ENCODE measurements at regions not wholly inside any gene's neighbourhood (a gene's known extent, or its start where the extent isn't known, plus 50 kb on each side); places are given as distances from the start of the nearest gene placed in this dataset.

DNA sequence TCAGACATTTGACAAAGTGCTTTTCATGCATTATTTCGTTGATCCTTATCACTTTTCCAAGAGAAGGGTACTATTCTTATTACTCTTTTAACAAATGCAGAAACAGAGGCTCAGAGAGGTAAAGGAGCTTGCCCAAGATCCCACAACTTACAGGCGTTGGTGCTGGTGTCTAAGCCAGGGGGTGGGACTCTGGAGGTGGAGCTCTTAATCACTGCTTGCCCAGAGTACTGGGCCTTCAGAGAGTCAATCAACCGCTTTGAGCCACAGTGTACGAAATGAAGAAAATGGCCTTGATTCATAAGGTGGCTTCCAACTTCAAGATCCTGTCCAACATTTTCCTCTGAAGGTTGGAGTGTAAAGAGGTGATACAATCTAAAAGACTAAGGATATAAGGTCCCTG lies 211.5 kb downstream of the NECTIN3 start:
- no peak overlapping the region for H3K4me3 Mint-ChIP-seq
- Histone ChIP-seq H2AK5ac (ENCODE audit: insufficient read length, low read length) (no peak overlapping the region), H2BK20ac (ENCODE audit: low read depth, low read length, poor library complexity, severe bottlenecking) (no peak overlapping the region), H4K8ac (replicated peaks; ENCODE audit: insufficient read length, low read depth, low read length) (no peak overlapping the region), H3K9me3 (ENCODE audit: control insufficient read depth, low read depth, low read length) (no peaks in the 10 kb centered on the region), H2BK120ac (ENCODE audit: low read depth, low read length, poor library complexity, severe bottlenecking) (no peak overlapping the region), H3K14ac (ENCODE audit: insufficient read depth, low read length) (no peak overlapping the region), H2AFZ (ENCODE audit: low read length) (no peak overlapping the region), H3K56ac (ENCODE audit: insufficient read length, low read depth, low read length) (no peak overlapping the region), H3K23ac (ENCODE audit: insufficient read length, low read depth, low read length) (no peak overlapping the region), H3T11ph (ENCODE audit: low read length) (no peak overlapping the region), H4K91ac (ENCODE audit: insufficient read length, low read depth, low read length) (no peak overlapping the region), H3K9ac (ENCODE audit: extremely low read depth, insufficient read length, low read length) (no peak overlapping the region), H4K5ac (ENCODE audit: insufficient read length, low read depth, low read length) (no peak overlapping the region), H2BK12ac (ENCODE audit: insufficient read length, low read depth, low read length) (no peak overlapping the region), H3K18ac (ENCODE audit: insufficient read length, low read depth, low read length) (no peak overlapping the region), H2BK15ac (ENCODE audit: low read depth, low read length) (no peak overlapping the region), H3K23me2 (ENCODE audit: insufficient read length, low read depth, low read length, poor library complexity, severe bottlenecking) (no peaks in the 10 kb centered on the region), H3K4me1 (ENCODE audit: insufficient read depth, low read length) (no peaks in the 10 kb centered on the region), H4K20me1 (ENCODE audit: control insufficient read depth, insufficient read depth, insufficient read length) (no peaks in the 10 kb centered on the region), H2BK5ac (ENCODE audit: insufficient read length, low read length) (no peak overlapping the region), H3K4me2 (ENCODE audit: insufficient read depth, insufficient read length, low read length) (no peak overlapping the region), H3K4ac (ENCODE audit: low read depth, low read length) (no peak overlapping the region), H3K27ac (ENCODE audit: insufficient read length, low read depth, low read length) (no peak overlapping the region), H3K79me1 (ENCODE audit: insufficient read depth, low read depth, low read length, poor library complexity, severe bottlenecking) (no peaks in the 10 kb centered on the region), H3K27me3 (ENCODE audit: insufficient read depth, low read length) (no peaks in the 10 kb centered on the region), H3K79me2 (ENCODE audit: insufficient read depth, low read length) (no peaks in the 10 kb centered on the region)
- TF ChIP-seq, protein P1, sequence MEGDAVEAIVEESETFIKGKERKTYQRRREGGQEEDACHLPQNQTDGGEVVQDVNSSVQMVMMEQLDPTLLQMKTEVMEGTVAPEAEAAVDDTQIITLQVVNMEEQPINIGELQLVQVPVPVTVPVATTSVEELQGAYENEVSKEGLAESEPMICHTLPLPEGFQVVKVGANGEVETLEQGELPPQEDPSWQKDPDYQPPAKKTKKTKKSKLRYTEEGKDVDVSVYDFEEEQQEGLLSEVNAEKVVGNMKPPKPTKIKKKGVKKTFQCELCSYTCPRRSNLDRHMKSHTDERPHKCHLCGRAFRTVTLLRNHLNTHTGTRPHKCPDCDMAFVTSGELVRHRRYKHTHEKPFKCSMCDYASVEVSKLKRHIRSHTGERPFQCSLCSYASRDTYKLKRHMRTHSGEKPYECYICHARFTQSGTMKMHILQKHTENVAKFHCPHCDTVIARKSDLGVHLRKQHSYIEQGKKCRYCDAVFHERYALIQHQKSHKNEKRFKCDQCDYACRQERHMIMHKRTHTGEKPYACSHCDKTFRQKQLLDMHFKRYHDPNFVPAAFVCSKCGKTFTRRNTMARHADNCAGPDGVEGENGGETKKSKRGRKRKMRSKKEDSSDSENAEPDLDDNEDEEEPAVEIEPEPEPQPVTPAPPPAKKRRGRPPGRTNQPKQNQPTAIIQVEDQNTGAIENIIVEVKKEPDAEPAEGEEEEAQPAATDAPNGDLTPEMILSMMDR (conservative IDR thresholded peaks at IDR 0.05), result no peak
- H3K9me3 Mint-ChIP-seq, result no peaks in the 10 kb centered on the region
- H3K27ac Mint-ChIP-seq, result 0 out of 7 replicates have a peak overlapping the region, but pooled peaks of 1 of the 3 experiments have one; percentile 29
- H3K4me1 Mint-ChIP-seq, result no peaks in the 10 kb centered on the region
- WGBS (ENCODE audit: extremely low coverage, insufficient read length, low lambda C conversion rate), result no CpG with 5 or more reads among the region's 4 CpGs
- H3K36me3 Mint-ChIP-seq (ENCODE audit: insufficient read depth in 1 of 3, low read depth in 3 of 3), result no peaks in the 10 kb centered on the region; a peak in 1 of 7 replicates
- no peak for DNase-seq
- no peaks in the 10 kb centered on the region for H3K27me3 Mint-ChIP-seq (ENCODE audit: low read depth)
